H1 (cell line): ENCODE measurements at regions not wholly inside any gene's neighbourhood (a gene's known extent, or its start where the extent isn't known, plus 50 kb on each side); places are given as distances from the start of the nearest gene placed in this dataset.

ENCODE experiments used
- BACH1 ChIP-seq: IDR thresholded peaks from 2 replicates; pipeline ENCODE4 v1.6.1; 2012; ENCODE audit warnings: low read length, improper control_type of control experiment
- CREB1 ChIP-seq: IDR thresholded peaks from 2 replicates; pipeline ENCODE4 v1.6.1; 2012; ENCODE audit warnings: inconsistent platforms
- CTCF ChIP-seq, 3 experiments: IDR thresholded peaks; 1 replicate in 2 of 3; 2 replicates in 1 of 3; pipeline versions ENCODE4 v1.5.1 to v1.6.1; 2011; ENCODE audit warnings: low read length in 3 of 3, mild to moderate bottlenecking in 3 of 3, inconsistent platforms in 2 of 3, low read depth in 1 of 3, moderate library complexity in 1 of 3; ENCODE audit not compliant: insufficient read depth in 1 of 3; ENCODE audit errors: control extremely low read depth in 1 of 3
- EP300 ChIP-seq, 2 experiments: IDR thresholded peaks; 1 replicate in 1 of 2; 2 replicates in 1 of 2; pipeline ENCODE4 v1.6.1; 2011 to 2012; ENCODE audit warnings: low read depth in 2 of 2, low read length in 2 of 2, mild to moderate bottlenecking in 2 of 2, borderline replicate concordance in 1 of 2, inconsistent platforms in 1 of 2, moderate library complexity in 1 of 2
- EZH2 ChIP-seq: fragments of 200-600 bp; sonication (generic); IDR thresholded peaks from 2 replicates; pipeline ENCODE4 v1.7.1; 2012; ENCODE audit warnings: low read depth, mild to moderate bottlenecking, moderate library complexity, low read length, inconsistent platforms; ENCODE audit not compliant: severe bottlenecking
- KDM5A ChIP-seq: fragments of 200-600 bp; IDR thresholded peaks from 2 replicates; pipeline ENCODE4 v1.7.1; 2012; ENCODE audit warnings: mild to moderate bottlenecking, low read length, inconsistent platforms, mixed read lengths
- MAX ChIP-seq: IDR thresholded peaks from 2 replicates; pipeline ENCODE4 v1.6.1; 2012; ENCODE audit warnings: inconsistent platforms
- POLR2A ChIP-seq, 2 experiments: IDR thresholded peaks; 1 replicate in 1 of 2; 2 replicates in 1 of 2; pipeline ENCODE4 v1.6.1; 2011; ENCODE audit warnings: low read depth in 2 of 2, low read length in 2 of 2, mild to moderate bottlenecking in 2 of 2; ENCODE audit errors: control extremely low read depth in 1 of 2
- POLR2AphosphoS5 ChIP-seq: IDR thresholded peaks from 2 replicates; pipeline ENCODE4 v1.6.1; 2011; ENCODE audit warnings: low read depth, low read length
- RBBP5 ChIP-seq: IDR thresholded peaks from 2 replicates; pipeline ENCODE4 v1.7.1; 2012; ENCODE audit warnings: low read depth, mild to moderate bottlenecking, inconsistent platforms, low read length, moderate library complexity, borderline replicate concordance
- SIN3A ChIP-seq, 2 experiments: IDR thresholded peaks in 1 of 2; conservative IDR thresholded peaks in 1 of 2; 2 replicates each; pipeline ENCODE4 v1.6.1; 2011 to 2012; ENCODE audit warnings: low read length in 2 of 2, improper control_type of control experiment in 1 of 2, low read depth in 1 of 2, mild to moderate bottlenecking in 1 of 2
- SP4 ChIP-seq: IDR thresholded peaks from 2 replicates; pipeline ENCODE4 v1.6.1; 2012; ENCODE audit warnings: low read length, inconsistent platforms
- TAF1 ChIP-seq: IDR thresholded peaks from 2 replicates; pipeline ENCODE4 v1.6.1; 2011; ENCODE audit warnings: mild to moderate bottlenecking, low read depth, low read length

- no peak for TF ChIP-seq SP4
- TF ChIP-seq TAF1 = no peak
- TF ChIP-seq POLR2AphosphoS5 = no peak
- TF ChIP-seq CTCF (IDR thresholded peaks at IDR 0.05; ENCODE audit: control extremely low read depth in 1 of 3, insufficient read depth in 1 of 3, low read depth in 1 of 3, low read length in 3 of 3) = no peak
- no peak for TF ChIP-seq POLR2A (IDR thresholded peaks at IDR 0.05; ENCODE audit: control extremely low read depth in 1 of 2, low read depth in 2 of 2, low read length in 2 of 2)
- TF ChIP-seq CREB1 = no peak
- no peak for TF ChIP-seq SIN3A (conservative IDR thresholded peaks at IDR 0.05 in 1 of 2, IDR thresholded peaks at IDR 0.05 in 1 of 2; ENCODE audit: low read depth in 1 of 2, low read length in 2 of 2)
- no peak for TF ChIP-seq EZH2
- no peak for TF ChIP-seq RBBP5
- no peak for TF ChIP-seq EP300 (IDR thresholded peaks at IDR 0.05; ENCODE audit: borderline replicate concordance in 1 of 2, low read depth in 2 of 2, low read length in 2 of 2)
- TF ChIP-seq MAX = no peak
- no peak for TF ChIP-seq KDM5A
- no peak for TF ChIP-seq BACH1
These were observed 215.6 kb upstream of the SMIM21 start for GRCh38 chr18:75643083-75643482.
